Gastroesophageal sphincter (tissue), 3 donors: ENCODE measurements at regions not wholly inside any gene's neighbourhood (a gene's known extent, or its start where the extent isn't known, plus 50 kb on each side); places are given as distances from the start of the nearest gene placed in this dataset.

ENCODE experiments used
- POLR2A ChIP-seq, 2 donors: fragments of 450-650 bp; IDR thresholded peaks; one replicate each; pipeline ENCODE4 v1.6.1; 2017; ENCODE audit warnings: antibody characterized with exemption in 2 of 2, mild to moderate bottlenecking in 2 of 2, moderate library complexity in 1 of 2
- POLR2AphosphoS5 ChIP-seq: sonication (generic); formaldehyde crosslinking; IDR thresholded peaks from one replicate; pipeline ENCODE4 v1.6.1; 2017; ENCODE audit warnings: antibody characterized with exemption
- TF ChIP-seq, protein P1 (sequence below), 4 experiments: fragments of 200-600 bp in 2 of 4; fragments of 450-650 bp in 2 of 4; sonication (generic) in 1 of 4; IDR thresholded peaks; one replicate each; pipeline ENCODE4 v1.5.1; 2017 to 2019; ENCODE audit warnings: antibody characterized with exemption in 4 of 4, mild to moderate bottlenecking in 2 of 4, moderate library complexity in 2 of 4

DNA sequence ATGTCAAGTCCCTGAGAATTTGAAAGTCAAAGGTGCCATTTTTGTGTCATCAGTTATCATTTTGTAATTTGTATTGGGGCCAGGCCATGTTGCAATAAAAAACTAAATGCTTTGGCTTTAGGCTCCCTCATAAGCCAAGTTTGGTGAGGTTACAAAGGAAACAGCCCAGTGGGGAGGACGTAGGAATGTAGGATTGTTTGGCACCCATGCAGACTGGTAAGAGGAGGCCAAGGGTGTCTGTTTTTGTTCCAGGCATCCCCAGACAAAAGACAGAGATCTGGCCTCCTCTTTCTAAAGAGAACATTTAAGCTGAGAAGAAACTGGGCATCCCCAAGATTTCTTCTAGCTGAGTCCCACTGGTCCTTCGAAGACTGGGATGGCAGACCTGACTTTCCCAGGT, 111.7 kb downstream of the SUDS3 start:
- TF ChIP-seq, protein P1, sequence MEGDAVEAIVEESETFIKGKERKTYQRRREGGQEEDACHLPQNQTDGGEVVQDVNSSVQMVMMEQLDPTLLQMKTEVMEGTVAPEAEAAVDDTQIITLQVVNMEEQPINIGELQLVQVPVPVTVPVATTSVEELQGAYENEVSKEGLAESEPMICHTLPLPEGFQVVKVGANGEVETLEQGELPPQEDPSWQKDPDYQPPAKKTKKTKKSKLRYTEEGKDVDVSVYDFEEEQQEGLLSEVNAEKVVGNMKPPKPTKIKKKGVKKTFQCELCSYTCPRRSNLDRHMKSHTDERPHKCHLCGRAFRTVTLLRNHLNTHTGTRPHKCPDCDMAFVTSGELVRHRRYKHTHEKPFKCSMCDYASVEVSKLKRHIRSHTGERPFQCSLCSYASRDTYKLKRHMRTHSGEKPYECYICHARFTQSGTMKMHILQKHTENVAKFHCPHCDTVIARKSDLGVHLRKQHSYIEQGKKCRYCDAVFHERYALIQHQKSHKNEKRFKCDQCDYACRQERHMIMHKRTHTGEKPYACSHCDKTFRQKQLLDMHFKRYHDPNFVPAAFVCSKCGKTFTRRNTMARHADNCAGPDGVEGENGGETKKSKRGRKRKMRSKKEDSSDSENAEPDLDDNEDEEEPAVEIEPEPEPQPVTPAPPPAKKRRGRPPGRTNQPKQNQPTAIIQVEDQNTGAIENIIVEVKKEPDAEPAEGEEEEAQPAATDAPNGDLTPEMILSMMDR (IDR thresholded peaks at IDR 0.05), result no peak
- no peak for TF ChIP-seq POLR2A (IDR thresholded peaks at IDR 0.05)
- TF ChIP-seq POLR2AphosphoS5, result no peak
